ENCODE measurements at regions not wholly inside any gene's neighbourhood (a gene's known extent, or its start where the extent isn't known, plus 50 kb on each side); places are given as distances from the start of the nearest gene placed in this dataset.
"Not testable (repeated sequence)": the region's sequence is repeated elsewhere in the genome, so short reads cannot be mapped to it uniquely, and the experiment has no call there.

- DNase-seq (ENCODE audit: low spot score): no peak
Observed at GRCh38 chr10:36872702-36873393, 252.6 kb upstream of the ANKRD30A start.

DNA sequence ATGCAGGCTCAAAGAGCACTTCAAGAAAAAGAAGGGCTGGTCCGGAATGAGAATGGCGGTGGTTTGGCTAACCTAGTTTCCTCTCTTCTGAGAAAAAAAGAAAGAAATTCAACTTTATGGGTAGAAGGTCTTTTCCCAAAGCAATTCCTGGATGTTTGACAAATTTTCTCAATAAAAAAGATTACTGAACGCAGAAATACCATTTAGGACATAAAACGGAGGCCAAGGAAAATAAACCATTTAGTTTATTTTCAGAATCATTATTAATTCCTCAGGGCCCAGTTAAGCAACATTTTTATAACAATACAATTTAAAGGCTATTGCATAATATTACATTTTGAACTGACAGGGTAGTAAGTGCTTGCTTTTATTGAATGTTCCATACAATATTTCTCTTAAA, 284.6 kb upstream of the ANKRD30A start:
- no peak for DNase-seq (ENCODE audit: low spot score)

- DNase-seq (ENCODE audit: low spot score): no peak
Observed at GRCh38 chr10:36837416-36837815, 288.0 kb upstream of the ANKRD30A start.

DNA sequence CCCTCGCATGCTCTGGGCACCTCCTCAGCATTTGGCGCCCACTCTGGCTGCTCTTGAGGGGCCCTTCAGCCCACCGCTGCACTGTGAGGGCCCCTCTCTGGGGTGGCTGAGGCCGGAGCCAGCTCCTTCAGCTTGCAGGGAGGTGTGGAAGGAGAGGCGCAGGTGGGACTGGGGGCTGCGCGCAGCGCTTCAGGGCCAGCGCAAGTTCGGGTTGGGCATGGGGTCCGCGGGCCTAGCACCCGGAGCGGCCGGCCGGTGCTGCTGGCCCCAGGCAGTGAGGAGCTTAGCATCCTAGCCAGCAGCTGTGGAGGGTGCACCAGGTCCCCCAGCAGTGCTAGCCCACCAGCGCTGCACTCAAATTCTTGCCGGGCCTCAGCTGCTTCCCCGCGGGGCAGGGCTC, 305.6 kb upstream of the ANKRD30A start:
- DNase-seq (ENCODE audit: low spot score): no peak

GRCh38 chr10:36817898-36818297, 307.5 kb upstream of the ANKRD30A start:
- no peak for DNase-seq (ENCODE audit: low spot score)

DNA sequence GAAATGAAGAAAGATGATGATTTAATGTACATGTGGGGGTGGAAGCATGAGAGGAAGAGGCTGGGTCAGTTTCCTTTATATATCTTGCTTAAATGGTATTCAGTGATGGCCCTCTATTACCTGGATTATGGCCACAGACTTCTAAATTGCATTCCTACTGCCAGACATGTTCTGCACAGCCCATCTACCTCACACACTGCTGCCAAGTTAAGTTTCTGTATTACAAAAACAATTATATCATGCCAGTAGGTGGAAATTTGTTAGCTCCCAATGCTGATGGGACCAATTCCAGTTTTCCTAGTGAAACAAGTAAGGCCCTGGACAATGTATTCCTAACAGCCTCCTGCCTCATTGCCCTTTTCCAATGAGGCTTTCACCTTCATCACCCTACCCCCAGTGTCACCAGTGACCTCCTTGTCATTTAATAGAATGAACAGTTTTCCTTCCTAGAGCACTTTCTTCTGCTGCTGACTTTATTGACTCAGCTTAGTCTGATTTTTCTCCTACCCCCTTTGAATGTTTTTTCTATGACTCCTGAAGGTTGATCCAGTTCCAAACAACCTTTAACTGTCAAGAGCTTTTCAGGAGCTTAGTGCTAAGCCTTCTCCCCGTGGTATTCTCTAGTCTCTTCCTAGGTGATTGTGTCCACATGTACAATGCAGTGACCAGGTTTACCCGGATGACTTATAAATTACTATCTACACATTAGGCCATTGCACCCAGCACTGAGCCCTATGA, 316.6 kb upstream of the ANKRD30A start:
- DNase-seq (ENCODE audit: low spot score): no peak

DNA sequence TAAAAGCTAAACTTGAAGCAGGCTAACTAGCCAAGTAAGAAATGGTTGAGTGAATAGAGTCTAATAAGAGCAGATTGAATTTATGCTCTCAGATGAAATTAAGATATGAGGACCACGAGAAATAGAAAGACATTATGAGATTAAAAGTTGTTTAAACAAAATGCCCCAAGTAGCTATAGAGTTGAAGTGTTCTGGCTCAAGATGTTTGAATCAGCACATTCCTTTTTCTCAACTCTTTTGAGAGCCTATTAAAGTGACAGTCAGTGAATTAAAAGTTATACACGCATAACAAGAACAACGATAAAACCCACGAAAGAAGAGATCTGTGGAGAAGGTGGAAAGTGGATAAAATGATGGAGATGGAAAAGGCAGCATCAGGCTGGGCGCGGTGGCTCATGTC, 322.2 kb upstream of the ANKRD30A start:
- DNase-seq (ENCODE audit: low spot score): no peak

DNA sequence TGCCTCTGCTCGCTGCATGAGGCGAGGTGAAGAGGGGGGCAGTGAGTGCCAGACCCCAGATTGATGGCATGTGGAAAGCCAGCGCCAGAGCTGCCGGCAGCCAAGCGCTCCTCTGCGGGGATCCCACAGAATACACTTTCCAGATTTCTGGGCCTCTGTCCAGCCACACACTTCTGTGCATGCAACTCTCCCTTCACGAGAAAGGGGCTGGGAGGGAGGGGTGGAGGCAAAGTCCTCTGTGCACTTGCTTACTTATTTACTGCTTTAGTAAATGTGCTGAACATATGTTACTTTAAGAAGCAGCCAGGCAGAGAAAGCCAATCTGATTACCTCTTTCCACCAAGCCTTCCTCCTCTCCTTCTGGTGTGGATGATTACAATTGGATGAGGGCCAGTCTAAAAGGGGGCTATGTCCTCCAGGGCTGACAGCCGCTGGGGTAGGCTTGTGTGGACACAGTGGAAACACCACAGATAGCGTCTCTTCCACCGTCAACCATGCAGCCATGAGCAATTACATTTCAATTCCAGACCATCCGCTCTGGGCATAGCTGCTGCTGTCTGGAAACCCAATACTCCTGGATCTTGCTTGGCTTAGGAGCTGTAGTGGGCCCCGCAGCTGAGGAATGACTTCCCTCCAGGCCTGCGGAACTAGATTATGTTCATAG, 322.8 kb upstream of the ANKRD30A start:
- DNase-seq (ENCODE audit: low spot score): no peak

DNA sequence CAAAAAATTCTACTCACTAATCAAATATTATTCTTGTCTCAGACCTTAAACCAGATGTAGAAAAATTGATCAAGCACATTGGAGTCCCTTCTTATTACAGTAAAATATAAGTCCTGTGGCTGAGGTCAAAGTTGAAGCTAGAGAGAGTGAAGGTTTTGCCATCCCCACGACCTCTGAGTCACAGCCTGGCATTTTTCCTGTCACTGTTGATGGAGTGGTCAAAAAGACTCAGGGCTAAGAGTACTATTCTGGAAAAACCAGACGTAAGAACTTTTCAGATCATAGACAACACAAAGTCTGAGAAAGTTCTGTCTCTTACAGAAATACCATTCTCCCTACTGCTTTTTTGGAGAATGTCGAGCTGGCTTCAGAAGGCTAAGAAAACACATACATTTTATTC, 323.7 kb upstream of the ANKRD30A start:
- no peak for DNase-seq (ENCODE audit: low spot score)

DNA sequence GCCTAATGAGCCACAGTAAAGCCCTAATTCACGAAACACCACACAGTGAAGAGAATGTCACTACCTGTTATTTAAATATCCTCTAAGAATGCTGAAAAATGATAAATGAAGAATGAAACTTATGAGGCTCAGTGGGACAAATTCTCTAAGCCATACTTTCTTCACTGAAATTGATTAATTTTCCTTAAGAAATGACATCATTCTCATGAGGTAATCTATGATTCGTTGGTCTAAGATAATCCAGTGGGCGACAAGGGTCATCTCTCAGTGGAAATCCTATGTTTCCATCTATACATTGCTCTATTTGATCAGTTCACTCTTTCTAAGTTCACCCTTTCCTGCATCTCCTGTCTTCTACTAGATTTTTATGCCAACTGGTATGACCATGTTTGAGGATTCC, 330.4 kb upstream of the ANKRD30A start:
- no peak for DNase-seq (ENCODE audit: low spot score)

DNA sequence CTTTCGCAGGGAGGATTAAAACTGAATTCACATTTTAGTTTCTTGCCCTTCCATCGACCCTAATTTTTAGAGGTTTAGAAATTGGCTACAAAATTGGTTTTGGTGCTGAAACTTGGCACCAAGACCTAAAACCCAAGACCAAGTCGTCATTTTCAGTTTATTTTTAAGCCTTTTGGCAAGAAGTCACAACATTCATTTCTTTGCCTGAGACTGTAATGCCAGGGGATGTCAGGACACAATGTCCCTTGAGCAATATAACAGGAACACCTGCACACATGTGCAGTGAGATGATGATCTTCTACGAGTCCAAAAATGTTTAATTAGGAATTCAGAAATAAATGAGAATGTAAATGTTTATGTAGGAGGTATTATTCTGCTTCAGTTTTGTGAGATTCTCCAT, 335.4 kb upstream of the ANKRD30A start:
- DNase-seq (ENCODE audit: low spot score): no peak

- DNase-seq (ENCODE audit: low spot score): no peak
Observed at GRCh38 chr10:36788152-36788551, 337.2 kb upstream of the ANKRD30A start.

DNA sequence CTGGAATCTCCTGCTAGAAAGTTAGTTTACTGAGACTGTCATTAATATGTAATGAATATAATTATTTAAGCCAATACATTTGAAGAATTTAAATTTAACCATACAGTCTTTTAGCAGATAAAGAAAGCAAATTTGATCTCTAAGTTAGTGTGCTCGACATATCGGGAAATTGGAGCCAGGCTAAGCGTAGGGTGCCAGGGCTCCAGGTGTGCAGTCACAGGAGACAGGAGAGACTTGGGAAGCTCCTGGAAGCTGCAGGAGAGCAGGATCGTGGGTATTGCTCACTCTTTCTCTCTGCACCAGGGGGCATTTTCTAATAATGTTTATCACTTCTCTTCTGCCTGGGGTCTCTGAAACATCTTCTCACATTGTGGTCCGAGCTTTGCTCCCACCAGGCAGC, 342.0 kb upstream of the ANKRD30A start:
- no peak for DNase-seq (ENCODE audit: low spot score)

- DNase-seq (ENCODE audit: low spot score): no peak
Observed at GRCh38 chr10:36781570-36781969, 343.8 kb upstream of the ANKRD30A start.

GRCh38 chr10:36780158-36780557, 345.2 kb upstream of the ANKRD30A start:
- no peak for DNase-seq (ENCODE audit: low spot score)

GRCh38 chr10:36779238-36779846, 346.1 kb upstream of the ANKRD30A start:
- DNase-seq (ENCODE audit: low spot score): peak; percentile 23

- DNase-seq (ENCODE audit: low spot score): no peak
Observed at GRCh38 chr10:36778651-36779050, 346.7 kb upstream of the ANKRD30A start.

GRCh38 chr10:36773652-36774051, 351.7 kb upstream of the ANKRD30A start:
- DNase-seq (ENCODE audit: low spot score): no peak

DNA sequence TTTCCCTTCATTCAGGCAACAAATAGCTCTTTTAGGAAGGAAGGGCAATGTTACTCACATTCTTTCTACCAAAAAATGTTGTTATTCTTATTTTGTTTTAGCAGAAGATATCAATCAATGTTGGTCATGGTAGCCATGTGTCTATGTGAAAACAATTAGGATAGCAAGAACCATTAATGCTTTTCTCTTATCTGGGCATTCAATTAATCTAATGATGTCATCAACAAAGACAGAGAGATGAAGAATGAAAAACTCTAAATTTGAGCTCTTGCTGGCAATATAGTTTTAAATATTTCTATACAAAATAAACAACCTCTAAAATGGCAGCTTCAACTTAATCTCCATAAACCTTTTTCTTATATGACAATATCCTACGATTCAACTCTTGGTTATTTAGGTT, 353.7 kb upstream of the ANKRD30A start:
- no peak for DNase-seq (ENCODE audit: low spot score)

DNA sequence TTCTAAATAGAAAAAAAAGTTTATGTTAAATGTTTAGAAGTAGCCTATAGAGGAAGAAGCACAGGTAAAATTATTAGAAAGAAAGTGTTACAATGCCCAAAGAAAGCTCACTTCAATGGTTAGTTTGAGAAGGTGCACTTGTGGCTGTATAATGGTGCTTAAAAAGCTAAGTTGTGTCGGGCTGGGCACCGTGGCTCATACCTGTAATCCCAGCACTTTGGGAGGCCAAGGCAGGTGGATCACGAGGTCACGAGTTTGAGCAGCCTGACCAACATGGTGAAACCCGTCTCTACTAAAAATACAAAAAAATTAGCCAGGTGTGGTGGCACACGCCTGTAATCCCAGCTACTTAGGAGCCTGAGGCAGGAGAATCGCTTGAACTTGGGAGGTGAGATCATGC, 355.7 kb upstream of the ANKRD30A start:
- not testable (repeated sequence) for DNase-seq (ENCODE audit: low spot score)

- no peak for DNase-seq (ENCODE audit: low spot score)
Observed at GRCh38 chr10:36766940-36767339, 358.5 kb upstream of the ANKRD30A start.

GRCh38 chr10:36766415-36766810, 359.0 kb upstream of the ANKRD30A start:
- no peak for DNase-seq (ENCODE audit: low spot score)

Measured in LoVo (cell line).